AG04450 (cell line): ENCODE measurements at regions not wholly inside any gene's neighbourhood (a gene's known extent, or its start where the extent isn't known, plus 50 kb on each side); places are given as distances from the start of the nearest gene placed in this dataset.

Experiments used
- CTCF ChIA-PET: fragments of 300-600, 350-600 bp; formaldehyde crosslinking; extraction: SDS; loops from one replicate; lab custom pipeline; 2022; ENCODE audit warnings: antibody characterized with exemption, inconsistent platforms; lab: Charles Lee
- POLR2A ChIA-PET: fragments of 350-600 bp; formaldehyde crosslinking; extraction: SDS; loops from one replicate; lab custom pipeline; 2021; ENCODE audit warnings: antibody characterized with exemption, inconsistent platforms; lab: Yijun Ruan, JAX
- DNase-seq: peaks from one replicate; pipeline ENCODE4 v3.0.0-alpha.2; 2011; ENCODE audit warnings: low read depth, low spot score
- H3K27ac ChIP-seq: one replicate; pipeline ENCODE4 v1.5.1; 2012; ENCODE audit warnings: low read depth, low read length, control low read depth
- H3K27me3 ChIP-seq: one replicate; pipeline ENCODE4 v1.6.0; 2012; ENCODE audit warnings: low read length; ENCODE audit not compliant: control insufficient read depth, insufficient read depth
- H3K4me3 ChIP-seq: 2 replicates; pipeline ENCODE4 v1.5.1; 2011; ENCODE audit warnings: mild to moderate bottlenecking, low read depth, low read length, control low read depth
- H3K9me3 ChIP-seq: 2 replicates; pipeline ENCODE4 v1.5.1; 2012; ENCODE audit warnings: low read length; ENCODE audit not compliant: control insufficient read depth, insufficient read depth
- TF ChIP-seq, protein P1 (sequence below): IDR thresholded peaks from 2 replicates; pipeline ENCODE4 v1.5.1; 2011; ENCODE audit warnings: low read depth, low read length, control low read depth, inconsistent platforms

DNA sequence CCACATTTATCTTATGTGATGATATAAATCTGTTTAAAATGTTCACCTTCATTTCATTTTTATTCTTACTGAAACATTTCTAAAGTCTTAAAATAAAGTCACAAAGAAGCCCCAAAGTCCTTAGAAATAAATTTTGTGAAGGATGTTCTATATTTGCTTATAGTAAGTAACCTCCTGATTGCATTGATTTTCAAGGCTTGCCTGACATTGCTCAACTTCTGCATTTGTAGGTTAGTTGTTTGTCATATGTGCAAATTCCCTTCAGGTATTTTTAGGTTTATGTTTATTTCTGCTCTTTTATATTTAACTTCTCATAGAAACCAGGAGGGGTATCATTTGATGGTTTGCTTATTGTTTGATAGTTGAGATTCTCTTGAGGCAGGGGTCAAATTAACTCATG lies 417.8 kb downstream of the ARL4A start:
- no peak overlapping the region for H3K27ac ChIP-seq
- POLR2A ChIA-PET: no interaction called here
- H3K4me3 ChIP-seq: no peak overlapping the region
- CTCF ChIA-PET: no interaction called here
- peaks cover 11% of the 10 kb centered on the region for H3K9me3 ChIP-seq
- DNase-seq: no peak
- TF ChIP-seq, protein P1, sequence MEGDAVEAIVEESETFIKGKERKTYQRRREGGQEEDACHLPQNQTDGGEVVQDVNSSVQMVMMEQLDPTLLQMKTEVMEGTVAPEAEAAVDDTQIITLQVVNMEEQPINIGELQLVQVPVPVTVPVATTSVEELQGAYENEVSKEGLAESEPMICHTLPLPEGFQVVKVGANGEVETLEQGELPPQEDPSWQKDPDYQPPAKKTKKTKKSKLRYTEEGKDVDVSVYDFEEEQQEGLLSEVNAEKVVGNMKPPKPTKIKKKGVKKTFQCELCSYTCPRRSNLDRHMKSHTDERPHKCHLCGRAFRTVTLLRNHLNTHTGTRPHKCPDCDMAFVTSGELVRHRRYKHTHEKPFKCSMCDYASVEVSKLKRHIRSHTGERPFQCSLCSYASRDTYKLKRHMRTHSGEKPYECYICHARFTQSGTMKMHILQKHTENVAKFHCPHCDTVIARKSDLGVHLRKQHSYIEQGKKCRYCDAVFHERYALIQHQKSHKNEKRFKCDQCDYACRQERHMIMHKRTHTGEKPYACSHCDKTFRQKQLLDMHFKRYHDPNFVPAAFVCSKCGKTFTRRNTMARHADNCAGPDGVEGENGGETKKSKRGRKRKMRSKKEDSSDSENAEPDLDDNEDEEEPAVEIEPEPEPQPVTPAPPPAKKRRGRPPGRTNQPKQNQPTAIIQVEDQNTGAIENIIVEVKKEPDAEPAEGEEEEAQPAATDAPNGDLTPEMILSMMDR: no peak
- no peaks in the 10 kb centered on the region for H3K27me3 ChIP-seq

DNA sequence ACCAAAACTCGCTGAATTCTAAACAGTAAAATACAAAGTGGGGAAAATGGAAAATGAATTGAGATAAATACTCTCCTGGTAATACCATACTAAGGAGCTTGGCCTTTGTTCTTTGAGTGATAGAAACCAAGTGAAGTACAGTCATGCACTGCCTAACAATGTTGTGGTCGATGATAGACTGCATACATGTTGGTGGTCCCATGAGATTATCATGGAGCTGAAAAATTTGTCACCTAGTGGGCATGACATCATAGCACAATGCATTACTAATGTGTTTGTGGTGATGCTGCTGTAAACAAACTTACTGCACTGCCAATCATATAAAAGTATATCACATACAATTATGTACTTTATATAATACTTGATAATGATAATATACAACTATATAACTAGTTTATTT lies 419.1 kb downstream of the ARL4A start:
- DNase-seq: no peak

DNA sequence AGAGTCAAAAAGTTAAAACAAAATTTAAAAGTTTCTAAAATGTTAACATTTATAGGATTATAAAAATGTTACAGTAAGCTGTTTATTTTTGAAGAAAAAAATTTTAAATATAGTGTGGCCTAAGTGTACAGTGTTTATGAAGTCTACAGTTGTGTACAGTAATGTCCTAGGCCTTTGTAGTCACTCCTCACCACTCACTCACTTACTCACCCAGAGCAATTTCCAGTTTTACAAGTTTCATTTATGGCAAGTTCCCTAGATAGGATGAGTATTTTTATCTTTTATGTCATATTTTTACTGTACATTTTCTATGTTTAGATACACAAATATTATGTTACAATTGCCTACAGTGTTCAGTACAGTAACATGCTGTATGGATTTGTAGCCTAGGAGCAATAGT lies 419.9 kb downstream of the ARL4A start:
- Histone ChIP-seq H3K4me3 (no peak overlapping the region), H3K27me3 (no peaks in the 10 kb centered on the region), H3K27ac (no peak overlapping the region), H3K9me3 (peaks cover 12% of the 10 kb centered on the region)
- no peak for DNase-seq
- CTCF ChIA-PET: interaction anchor here (1.2 to 1.8 kb wide), 4 partner anchors 8 to 423 kb away, joined by 3 to 5 read pairs (median 4); no protein-coding TSS in a partner anchor
- POLR2A ChIA-PET: no interaction called here
- TF ChIP-seq, protein P1: no peak

More for the DNA sequence above, 419.1 kb downstream of the ARL4A start:
- ChIA-PET POLR2A (no interaction called here), CTCF (interaction anchor here (1.2 to 1.8 kb wide), 4 partner anchors 9 to 423 kb away, joined by 3 to 5 read pairs (median 4); no protein-coding TSS in a partner anchor)
- H3K9me3 ChIP-seq: peaks cover 12% of the 10 kb centered on the region
- H3K27ac ChIP-seq: no peak overlapping the region
- TF ChIP-seq, protein P1: no peak
- no peak overlapping the region for H3K4me3 ChIP-seq
- no peaks in the 10 kb centered on the region for H3K27me3 ChIP-seq

DNA sequence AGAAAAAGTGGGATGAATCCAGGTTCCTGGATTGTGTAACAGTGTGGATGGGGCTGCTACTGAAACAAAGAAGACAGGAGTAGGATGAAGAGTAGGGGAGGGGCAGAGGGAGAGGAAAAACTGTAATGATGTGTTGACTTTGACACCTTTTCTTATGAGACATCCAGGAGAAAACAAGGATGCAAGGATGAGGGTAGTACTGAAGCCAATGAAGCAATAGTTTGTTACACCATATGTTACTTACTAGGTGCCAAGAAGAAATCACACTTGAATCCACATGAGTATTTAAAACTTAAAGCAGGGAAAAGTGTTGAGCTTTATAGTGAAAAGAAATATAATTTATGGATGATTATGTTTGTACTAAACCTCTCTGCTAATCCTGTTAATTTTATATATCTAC lies 420.6 kb downstream of the ARL4A start:
- POLR2A ChIA-PET: no interaction called here
- no peak for DNase-seq
- Histone ChIP-seq H3K27me3 (no peaks in the 10 kb centered on the region), H3K27ac (no peak overlapping the region), H3K9me3 (peaks cover 12% of the 10 kb centered on the region), H3K4me3 (no peak overlapping the region)
- CTCF ChIA-PET: interaction anchor here (0.5 kb wide), 1 partner anchor 423 kb away, joined by 8 read pairs; no protein-coding TSS in a partner anchor
- TF ChIP-seq, protein P1: no peak

DNA sequence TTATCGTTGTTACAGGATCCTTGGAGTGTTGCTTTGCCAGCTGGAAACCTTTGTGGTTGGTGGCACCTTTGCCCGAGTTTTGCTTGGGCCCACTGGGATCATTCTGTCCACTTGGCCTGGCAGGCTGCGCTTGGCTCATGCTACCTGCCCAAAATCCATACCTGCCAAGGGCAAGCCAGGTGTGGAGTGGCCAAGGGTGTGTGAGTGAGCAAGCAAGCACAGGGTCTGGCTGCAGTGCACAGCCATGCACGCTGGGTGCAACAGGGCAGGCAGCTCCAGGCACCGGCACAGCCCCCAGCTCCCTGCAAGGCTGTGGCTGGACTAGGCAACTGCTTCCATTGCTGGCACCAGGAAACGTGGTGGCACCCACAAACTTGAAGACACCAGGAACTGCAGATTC lies 421.8 kb downstream of the ARL4A start:
- H3K4me3 ChIP-seq: no peak overlapping the region
- ChIA-PET POLR2A (no interaction called here), CTCF (interaction anchor here (1.5 kb wide), 1 partner anchor 423 kb away, joined by 8 read pairs; no protein-coding TSS in a partner anchor)
- H3K27me3 ChIP-seq: no peaks in the 10 kb centered on the region
- TF ChIP-seq, protein P1: no peak
- H3K27ac ChIP-seq: no peak overlapping the region
- H3K9me3 ChIP-seq: peaks cover 12% of the 10 kb centered on the region
- no peak for DNase-seq
